OCI-LY7 (cell line): ENCODE measurements at regions not wholly inside any gene's neighbourhood (a gene's known extent, or its start where the extent isn't known, plus 50 kb on each side); places are given as distances from the start of the nearest gene placed in this dataset.

Source experiments
- EZH2phosphoT487 ChIP-seq: fragments of 200-600 bp; sonication (generic); IDR thresholded peaks from 2 replicates; pipeline ENCODE4 v1.6.1; 2018; ENCODE audit warnings: low read depth, borderline replicate concordance, mild to moderate bottlenecking, mixed run types, antibody characterized with exemption, low read length, moderate library complexity, mixed read lengths
- TF ChIP-seq, protein P1 (sequence below): fragments of 200-600 bp; sonication (generic); conservative IDR thresholded peaks from 2 replicates; pipeline ENCODE4 v1.5.1; 2014; ENCODE audit warnings: mild to moderate bottlenecking, antibody characterized with exemption, low read length, moderate library complexity, mixed read lengths

- TF ChIP-seq, protein P1, sequence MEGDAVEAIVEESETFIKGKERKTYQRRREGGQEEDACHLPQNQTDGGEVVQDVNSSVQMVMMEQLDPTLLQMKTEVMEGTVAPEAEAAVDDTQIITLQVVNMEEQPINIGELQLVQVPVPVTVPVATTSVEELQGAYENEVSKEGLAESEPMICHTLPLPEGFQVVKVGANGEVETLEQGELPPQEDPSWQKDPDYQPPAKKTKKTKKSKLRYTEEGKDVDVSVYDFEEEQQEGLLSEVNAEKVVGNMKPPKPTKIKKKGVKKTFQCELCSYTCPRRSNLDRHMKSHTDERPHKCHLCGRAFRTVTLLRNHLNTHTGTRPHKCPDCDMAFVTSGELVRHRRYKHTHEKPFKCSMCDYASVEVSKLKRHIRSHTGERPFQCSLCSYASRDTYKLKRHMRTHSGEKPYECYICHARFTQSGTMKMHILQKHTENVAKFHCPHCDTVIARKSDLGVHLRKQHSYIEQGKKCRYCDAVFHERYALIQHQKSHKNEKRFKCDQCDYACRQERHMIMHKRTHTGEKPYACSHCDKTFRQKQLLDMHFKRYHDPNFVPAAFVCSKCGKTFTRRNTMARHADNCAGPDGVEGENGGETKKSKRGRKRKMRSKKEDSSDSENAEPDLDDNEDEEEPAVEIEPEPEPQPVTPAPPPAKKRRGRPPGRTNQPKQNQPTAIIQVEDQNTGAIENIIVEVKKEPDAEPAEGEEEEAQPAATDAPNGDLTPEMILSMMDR, result no peak
- TF ChIP-seq EZH2phosphoT487, result no peak
Observed at GRCh38 chr5:74421377-74421776, 219.2 kb downstream of the ENC1 start.
